Omental fat pad (tissue), 3 donors: ENCODE measurements at regions not wholly inside any gene's neighbourhood (a gene's known extent, or its start where the extent isn't known, plus 50 kb on each side); places are given as distances from the start of the nearest gene placed in this dataset.

Experiments used
- ATAC-seq: fragments of 150-250 bp; one replicate; pipeline ENCODE4 v1.9.1; 2016; ENCODE audit warnings: mild to moderate bottlenecking, moderate library complexity; ENCODE audit not compliant: low FRiP score
- DNase-seq: peaks from one replicate; pipeline ENCODE4 v3.0.0-alpha.2; 2019; ENCODE audit warnings: low spot score
- TF ChIP-seq, protein P1 (sequence below), 3 donors: fragments of 450-650 bp; IDR thresholded peaks; one replicate each; pipeline ENCODE4 v1.5.1; 2016 to 2017; ENCODE audit warnings: antibody characterized with exemption in 3 of 3, mild to moderate bottlenecking in 3 of 3, moderate library complexity in 2 of 3

DNA sequence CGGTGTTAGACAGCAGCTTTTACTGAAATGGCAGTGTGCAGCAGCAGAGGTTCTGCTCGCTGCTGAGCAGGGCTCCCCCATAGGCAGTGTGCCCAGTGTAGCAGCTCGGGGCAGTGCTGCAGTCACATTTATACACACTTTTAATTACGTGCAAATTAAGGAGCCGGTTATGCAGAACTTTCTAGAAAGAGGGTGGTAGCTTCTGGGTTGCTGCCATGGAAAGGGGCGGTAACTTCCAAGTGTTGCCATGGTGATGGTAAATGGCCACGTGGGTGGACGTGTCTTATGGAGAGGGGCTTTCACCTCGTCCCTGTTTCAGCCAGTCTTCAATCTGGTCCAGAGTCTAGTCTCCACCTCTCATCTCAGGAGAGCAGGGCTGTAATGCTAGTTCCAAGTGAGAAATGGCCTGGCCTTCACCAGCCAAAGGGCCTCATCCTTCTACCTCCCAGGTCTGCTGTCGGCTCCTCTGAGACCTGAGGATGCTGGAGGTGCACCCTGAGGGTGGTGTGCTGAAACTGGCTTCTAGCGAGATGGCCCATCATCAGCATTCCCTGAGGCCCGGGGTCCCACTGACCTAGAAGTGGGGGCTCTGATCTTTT, 180.5 kb upstream of the PMEPA1 start:
- DNase-seq (no peak), ATAC-seq (no peak)
- TF ChIP-seq, protein P1, sequence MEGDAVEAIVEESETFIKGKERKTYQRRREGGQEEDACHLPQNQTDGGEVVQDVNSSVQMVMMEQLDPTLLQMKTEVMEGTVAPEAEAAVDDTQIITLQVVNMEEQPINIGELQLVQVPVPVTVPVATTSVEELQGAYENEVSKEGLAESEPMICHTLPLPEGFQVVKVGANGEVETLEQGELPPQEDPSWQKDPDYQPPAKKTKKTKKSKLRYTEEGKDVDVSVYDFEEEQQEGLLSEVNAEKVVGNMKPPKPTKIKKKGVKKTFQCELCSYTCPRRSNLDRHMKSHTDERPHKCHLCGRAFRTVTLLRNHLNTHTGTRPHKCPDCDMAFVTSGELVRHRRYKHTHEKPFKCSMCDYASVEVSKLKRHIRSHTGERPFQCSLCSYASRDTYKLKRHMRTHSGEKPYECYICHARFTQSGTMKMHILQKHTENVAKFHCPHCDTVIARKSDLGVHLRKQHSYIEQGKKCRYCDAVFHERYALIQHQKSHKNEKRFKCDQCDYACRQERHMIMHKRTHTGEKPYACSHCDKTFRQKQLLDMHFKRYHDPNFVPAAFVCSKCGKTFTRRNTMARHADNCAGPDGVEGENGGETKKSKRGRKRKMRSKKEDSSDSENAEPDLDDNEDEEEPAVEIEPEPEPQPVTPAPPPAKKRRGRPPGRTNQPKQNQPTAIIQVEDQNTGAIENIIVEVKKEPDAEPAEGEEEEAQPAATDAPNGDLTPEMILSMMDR (IDR thresholded peaks at IDR 0.05) = no peak

DNA sequence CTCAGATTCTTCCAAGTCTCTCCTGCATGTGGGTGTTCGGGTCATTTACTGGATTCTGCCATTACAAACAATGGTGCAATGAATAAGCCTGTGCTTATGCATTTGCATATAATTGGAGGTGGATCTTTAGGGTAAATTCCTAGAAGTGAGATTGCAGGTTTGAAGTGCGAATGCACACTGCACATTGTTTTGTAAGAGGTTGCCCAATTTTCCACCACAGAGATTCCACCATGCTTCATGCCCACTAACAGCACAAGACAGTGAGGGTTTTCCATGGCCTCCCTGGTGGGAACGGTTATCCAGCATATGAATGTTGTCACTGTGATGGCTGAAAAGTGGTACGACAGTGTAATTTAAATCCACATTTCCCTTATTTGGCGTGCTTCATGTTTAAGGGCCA, 178.8 kb upstream of the PMEPA1 start:
- ATAC-seq = no peak
- no peak for DNase-seq

DNA sequence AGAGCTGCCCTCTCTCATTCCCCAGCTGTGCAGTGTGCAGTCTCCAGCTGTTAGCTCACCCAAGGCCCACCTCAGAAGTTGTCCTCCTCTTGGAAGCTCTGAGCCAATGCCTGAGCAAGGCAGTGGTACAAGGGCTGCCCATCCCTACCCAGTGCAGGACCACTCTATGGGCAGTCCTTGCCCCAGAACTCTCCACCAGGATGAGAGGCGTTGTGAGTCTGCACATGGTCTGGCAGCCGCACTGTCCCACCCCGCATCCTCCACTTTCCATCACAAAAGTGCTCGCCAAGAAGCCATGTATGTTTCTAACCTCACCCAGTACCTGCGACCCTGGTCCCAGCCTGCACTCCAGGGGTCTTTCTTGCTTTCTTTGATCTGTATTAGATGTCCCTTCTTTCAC, 175.1 kb upstream of the PMEPA1 start:
- TF ChIP-seq, protein P1 (IDR thresholded peaks at IDR 0.05) = no peak
- ATAC-seq = no peak
- no peak for DNase-seq

More for the DNA sequence above, 178.8 kb upstream of the PMEPA1 start:
- TF ChIP-seq, protein P1 (IDR thresholded peaks at IDR 0.05) = no peak

DNA sequence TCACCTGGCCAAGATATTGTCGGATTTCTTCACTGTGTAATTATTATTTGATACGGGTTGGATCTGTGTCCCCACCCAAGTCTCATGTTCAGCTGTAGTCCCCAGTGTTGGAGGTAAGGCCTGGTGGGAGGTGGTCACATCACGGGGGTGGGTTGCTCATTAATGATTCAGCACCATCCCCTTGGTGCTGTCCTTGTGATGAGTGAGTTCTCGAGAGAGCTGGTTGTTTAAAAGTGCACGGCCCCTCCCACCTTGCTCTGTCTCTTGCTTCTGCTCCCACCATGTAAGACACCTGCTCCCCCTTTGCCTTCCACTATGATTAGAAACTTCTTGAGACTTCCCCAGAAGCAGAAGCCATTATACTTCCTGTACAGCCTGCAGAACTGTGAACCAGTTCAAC, 173.9 kb upstream of the PMEPA1 start:
- ATAC-seq (no peak), DNase-seq (no peak)
- TF ChIP-seq, protein P1 (IDR thresholded peaks at IDR 0.05) = no peak

DNA sequence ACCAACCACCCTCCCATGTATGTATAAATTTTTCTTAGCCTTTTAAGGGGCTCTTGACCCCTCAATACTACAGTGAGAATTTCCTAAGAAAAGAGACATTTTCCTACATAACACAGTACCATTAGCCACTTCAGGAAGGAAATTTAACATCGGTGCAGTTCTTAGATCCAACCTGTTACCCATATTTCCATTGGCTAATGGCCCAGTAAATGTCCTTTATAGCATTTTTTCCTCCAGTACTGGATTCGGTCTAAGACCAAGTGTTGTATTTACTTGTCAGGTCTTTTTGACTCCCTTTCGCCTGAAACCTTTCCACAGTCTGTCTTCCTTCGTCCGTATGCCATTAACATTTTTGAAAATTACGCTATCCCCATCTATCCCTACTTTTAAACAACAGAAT, 173.4 kb upstream of the PMEPA1 start:
- ATAC-seq = no peak

DNA sequence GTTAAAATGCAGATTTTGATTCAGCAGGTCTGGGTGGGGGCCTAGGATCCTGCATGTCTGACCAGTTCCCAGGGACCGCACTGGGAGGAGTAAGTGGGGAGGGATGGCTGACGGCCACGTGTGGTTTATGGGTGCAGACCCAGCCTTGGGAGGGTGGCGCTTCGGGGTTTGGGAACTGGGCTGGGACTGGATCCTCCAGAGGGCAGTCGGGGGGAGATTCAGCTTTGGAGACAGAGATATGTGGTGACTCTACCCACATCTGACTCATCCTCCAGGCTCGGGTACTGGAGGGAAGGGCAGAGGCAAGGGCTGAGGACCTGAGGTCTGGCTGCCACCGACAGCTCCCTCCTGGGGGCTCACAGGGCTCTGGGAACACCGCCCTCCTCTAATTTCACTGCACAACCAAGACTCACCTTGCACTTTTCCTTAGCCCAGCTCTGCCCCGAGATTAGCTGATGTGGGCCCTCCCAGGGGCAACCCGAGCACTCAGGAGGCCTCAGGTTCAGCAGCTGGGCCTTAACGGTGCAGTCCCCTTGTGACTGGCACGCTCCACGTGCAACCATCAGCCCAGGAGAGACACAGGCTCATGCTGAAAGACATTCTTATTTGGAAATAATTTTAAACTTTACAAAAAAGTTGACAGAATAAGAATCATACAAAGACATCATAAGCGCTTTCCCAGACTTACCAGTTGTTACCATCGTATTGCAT, 172.8 kb upstream of the PMEPA1 start:
- no peak for DNase-seq
- TF ChIP-seq, protein P1 (IDR thresholded peaks at IDR 0.05) = no peak
- ATAC-seq = no peak

More for the DNA sequence above, 173.4 kb upstream of the PMEPA1 start:
- no peak for DNase-seq
- TF ChIP-seq, protein P1 (IDR thresholded peaks at IDR 0.05) = no peak
